ENCODE measurements at regions not wholly inside any gene's neighbourhood (a gene's known extent, or its start where the extent isn't known, plus 50 kb on each side); places are given as distances from the start of the nearest gene placed in this dataset.
"Not testable (repeated sequence)": the region's sequence is repeated elsewhere in the genome, so short reads cannot be mapped to it uniquely, and the experiment has no call there.

GRCh38 chr15:58363673-58364072 lies 68.1 kb upstream of the LIPC start:
- not testable (repeated sequence) for TF ChIP-seq CTCF (IDR thresholded peaks at IDR 0.05); POLR2A (IDR thresholded peaks at IDR 0.05); POLR2AphosphoS5 (IDR thresholded peaks at IDR 0.05; ENCODE audit: insufficient read depth in 1 of 2, low read depth in 1 of 2)
